Hematopoietic multipotent progenitor cell treated with erythropoietin and hydrocortisone succinate and interleukin-3 and kit ligand, for 4 days (in vitro differentiated cells): ENCODE measurements at regions not wholly inside any gene's neighbourhood (a gene's known extent, or its start where the extent isn't known, plus 50 kb on each side); places are given as distances from the start of the nearest gene placed in this dataset.

Experiments used
- DNase-seq: peaks from one replicate; pipeline ENCODE4 v3.0.0-alpha.2; 2015

GRCh38 chr6:75546381-75546780, 52.8 kb upstream of the FILIP1 start:
- DNase-seq: peak; percentile 16

GRCh38 chr6:75550544-75551167, 51.0 kb upstream of the SENP6 start:
- DNase-seq: no peak

- no peak for DNase-seq
Observed at GRCh38 chr6:75551367-75551952, 50.2 kb upstream of the SENP6 start.
